B cell (primary cell): ENCODE measurements at regions not wholly inside any gene's neighbourhood (a gene's known extent, or its start where the extent isn't known, plus 50 kb on each side); places are given as distances from the start of the nearest gene placed in this dataset.
"Not testable (repeated sequence)": the region's sequence is repeated elsewhere in the genome, so short reads cannot be mapped to it uniquely, and the experiment has no call there.

Source experiments
- EZH2 ChIP-seq: IDR thresholded peaks from 2 replicates; pipeline ENCODE4 v1.6.1; 2012; ENCODE audit warnings: borderline replicate concordance, low read depth, mild to moderate bottlenecking, moderate library complexity, low read length; ENCODE audit not compliant: insufficient read depth, poor library complexity, severe bottlenecking
- TF ChIP-seq, protein P1 (sequence below): fragments of 200-600 bp; IDR thresholded peaks from one replicate; pipeline ENCODE4 v1.8.0; 2022; ENCODE audit warnings: antibody characterized with exemption, mild to moderate bottlenecking

DNA sequence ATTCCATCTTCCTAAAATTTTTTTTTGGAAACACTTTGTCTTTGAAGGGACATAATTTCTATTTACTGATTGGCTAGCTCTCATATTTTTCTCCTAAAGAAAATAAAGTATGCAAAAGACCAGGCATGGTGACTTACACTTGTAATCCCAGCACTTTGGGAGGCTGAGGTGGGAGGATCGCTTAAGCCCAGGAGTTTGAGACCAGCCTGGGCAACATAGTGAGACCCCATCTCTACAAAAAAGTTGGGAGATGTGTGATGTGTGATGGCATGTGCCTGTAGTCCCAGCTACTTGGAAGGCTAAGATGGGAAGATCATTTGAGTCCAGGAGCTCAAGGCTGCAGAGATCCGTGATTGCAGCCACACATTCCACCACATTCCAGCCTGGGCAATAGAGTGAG is 461.3 kb downstream of the KLF5 start:
- TF ChIP-seq, protein P1, sequence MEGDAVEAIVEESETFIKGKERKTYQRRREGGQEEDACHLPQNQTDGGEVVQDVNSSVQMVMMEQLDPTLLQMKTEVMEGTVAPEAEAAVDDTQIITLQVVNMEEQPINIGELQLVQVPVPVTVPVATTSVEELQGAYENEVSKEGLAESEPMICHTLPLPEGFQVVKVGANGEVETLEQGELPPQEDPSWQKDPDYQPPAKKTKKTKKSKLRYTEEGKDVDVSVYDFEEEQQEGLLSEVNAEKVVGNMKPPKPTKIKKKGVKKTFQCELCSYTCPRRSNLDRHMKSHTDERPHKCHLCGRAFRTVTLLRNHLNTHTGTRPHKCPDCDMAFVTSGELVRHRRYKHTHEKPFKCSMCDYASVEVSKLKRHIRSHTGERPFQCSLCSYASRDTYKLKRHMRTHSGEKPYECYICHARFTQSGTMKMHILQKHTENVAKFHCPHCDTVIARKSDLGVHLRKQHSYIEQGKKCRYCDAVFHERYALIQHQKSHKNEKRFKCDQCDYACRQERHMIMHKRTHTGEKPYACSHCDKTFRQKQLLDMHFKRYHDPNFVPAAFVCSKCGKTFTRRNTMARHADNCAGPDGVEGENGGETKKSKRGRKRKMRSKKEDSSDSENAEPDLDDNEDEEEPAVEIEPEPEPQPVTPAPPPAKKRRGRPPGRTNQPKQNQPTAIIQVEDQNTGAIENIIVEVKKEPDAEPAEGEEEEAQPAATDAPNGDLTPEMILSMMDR, result not testable (repeated sequence)
- TF ChIP-seq EZH2, result not testable (repeated sequence)
